ENCODE measurements at regions not wholly inside any gene's neighbourhood (a gene's known extent, or its start where the extent isn't known, plus 50 kb on each side); places are given as distances from the start of the nearest gene placed in this dataset.

DNA sequence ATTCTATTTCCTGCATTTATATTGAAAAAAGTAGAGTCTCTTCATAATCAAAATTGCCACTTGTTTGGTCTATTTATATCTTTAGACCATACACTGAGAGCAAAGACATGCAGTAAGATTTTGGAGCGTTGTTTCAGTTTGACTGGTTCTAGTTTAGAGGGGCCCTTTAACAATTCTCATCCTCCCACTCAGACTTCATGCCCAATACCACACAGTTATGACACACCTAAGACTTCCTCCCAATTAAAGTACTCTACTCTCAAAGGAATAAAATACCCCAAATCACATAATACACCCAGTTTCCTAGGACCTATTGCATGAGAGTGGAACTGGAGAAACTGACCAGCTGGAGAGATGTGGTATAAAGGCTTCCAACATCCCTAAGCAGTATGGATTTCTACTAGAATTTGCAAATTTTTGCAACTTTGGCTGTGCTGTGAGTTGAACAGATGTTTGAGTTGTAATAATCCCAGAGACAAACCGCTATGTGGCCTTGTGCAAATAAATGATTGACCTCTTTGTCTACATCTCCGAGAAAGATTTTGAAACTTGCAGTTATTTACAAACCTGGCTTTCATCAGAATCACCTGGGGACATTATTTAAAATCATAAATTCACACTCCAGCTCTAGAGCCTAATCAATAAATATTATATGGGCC is 170.0 kb upstream of the ROBO2 start:
- TF ChIP-seq, protein P1, sequence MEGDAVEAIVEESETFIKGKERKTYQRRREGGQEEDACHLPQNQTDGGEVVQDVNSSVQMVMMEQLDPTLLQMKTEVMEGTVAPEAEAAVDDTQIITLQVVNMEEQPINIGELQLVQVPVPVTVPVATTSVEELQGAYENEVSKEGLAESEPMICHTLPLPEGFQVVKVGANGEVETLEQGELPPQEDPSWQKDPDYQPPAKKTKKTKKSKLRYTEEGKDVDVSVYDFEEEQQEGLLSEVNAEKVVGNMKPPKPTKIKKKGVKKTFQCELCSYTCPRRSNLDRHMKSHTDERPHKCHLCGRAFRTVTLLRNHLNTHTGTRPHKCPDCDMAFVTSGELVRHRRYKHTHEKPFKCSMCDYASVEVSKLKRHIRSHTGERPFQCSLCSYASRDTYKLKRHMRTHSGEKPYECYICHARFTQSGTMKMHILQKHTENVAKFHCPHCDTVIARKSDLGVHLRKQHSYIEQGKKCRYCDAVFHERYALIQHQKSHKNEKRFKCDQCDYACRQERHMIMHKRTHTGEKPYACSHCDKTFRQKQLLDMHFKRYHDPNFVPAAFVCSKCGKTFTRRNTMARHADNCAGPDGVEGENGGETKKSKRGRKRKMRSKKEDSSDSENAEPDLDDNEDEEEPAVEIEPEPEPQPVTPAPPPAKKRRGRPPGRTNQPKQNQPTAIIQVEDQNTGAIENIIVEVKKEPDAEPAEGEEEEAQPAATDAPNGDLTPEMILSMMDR (IDR thresholded peaks at IDR 0.05; ENCODE audit: low read depth, low read length): no peak
- TF ChIP-seq EZH2phosphoT487 (IDR thresholded peaks at IDR 0.05; ENCODE audit: low read depth): no peak

Data from OCI-LY3 (cell line).